Stimulated activated CD4-positive, alpha-beta T cell treated with anti-CD3 and anti-CD28 coated beads, Interleukin-2, amount 100 ng/mL, for 24 hours (primary cell): ENCODE measurements at regions not wholly inside any gene's neighbourhood (a gene's known extent, or its start where the extent isn't known, plus 50 kb on each side); places are given as distances from the start of the nearest gene placed in this dataset.
A peak's percentile ranks its signal among the peaks of the same experiment; 100 is the strongest.

Experiments used
- DNase-seq, 2 donors: peaks; one replicate each; pipeline ENCODE4 v3.0.0-alpha.2; 2020

DNA sequence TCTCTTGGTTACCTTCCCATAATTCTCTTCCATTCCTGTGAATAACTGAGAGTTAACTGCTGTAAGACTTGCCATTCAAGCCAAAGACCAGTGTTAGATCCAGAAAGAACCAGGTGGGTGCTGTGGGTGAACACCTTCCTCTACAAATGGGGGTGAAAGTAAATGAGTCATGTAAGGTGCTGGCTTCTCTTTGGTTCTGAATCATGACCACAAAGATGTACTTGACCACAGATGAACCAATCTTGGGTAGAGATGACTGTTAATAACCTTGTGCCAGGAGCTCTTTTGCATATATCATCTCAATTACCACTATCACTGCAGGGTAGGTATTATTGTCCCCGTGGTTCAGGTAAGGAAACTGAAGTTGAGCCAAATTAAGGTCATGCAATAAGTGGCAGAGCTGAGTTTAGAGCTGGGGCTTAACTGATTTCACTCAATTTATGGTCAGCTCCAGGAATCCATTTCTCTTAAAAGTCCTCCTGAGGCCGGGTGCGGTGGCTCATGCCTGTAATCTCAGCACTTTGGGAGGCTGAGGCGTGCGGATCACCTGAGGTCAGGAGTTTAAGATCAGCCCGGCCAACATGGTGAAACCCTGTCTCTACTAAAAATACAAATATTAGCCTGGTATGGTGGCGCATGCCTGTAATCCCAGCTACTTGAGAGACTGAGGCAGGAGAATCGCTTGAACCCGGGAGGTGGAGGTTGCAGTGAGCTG, 244.9 kb upstream of the CXCR4 start:
- DNase-seq: peak in 1 of 2 donors; percentile 22

DNA sequence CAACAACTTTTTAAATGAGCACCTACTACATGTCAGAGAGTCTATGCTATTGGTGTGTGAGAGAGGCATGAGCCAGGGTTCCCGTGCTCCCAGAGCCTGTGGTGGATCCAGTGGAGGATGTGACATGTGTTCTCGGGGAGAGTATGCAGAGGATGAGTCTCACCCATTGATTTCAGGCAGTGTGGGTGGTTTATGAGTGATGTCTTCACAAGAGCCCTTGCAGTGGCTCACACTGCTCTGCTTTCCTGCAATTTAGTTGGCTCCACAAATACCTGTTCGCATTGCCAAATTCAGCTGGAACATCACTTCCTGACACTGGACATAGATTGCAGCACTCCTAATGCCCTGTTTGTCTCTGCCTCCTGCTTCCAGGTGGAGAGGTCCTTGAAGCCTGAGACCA, 243.6 kb upstream of the CXCR4 start:
- peak in 1 of 2 donors; percentile 17 for DNase-seq

DNA sequence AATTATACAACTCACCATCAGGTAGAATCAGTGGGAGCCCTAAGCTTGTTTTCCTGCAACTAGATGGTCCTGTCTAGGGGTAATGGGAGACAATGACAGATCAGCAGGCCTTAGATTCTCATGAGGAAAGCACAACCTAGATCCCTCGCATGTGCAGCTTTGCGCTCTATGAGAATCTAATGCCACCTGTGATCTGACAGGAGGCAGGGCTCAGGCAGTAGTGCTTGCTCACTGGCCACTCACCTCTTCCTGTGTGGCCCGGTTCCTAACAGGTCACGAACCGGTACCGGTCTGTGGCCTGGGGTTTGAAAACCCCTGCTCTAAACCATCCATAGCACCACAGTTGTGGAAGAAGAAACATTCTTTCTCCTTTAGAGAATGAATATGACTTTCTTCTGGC, 242.8 kb upstream of the CXCR4 start:
- DNase-seq: no peak

DNA sequence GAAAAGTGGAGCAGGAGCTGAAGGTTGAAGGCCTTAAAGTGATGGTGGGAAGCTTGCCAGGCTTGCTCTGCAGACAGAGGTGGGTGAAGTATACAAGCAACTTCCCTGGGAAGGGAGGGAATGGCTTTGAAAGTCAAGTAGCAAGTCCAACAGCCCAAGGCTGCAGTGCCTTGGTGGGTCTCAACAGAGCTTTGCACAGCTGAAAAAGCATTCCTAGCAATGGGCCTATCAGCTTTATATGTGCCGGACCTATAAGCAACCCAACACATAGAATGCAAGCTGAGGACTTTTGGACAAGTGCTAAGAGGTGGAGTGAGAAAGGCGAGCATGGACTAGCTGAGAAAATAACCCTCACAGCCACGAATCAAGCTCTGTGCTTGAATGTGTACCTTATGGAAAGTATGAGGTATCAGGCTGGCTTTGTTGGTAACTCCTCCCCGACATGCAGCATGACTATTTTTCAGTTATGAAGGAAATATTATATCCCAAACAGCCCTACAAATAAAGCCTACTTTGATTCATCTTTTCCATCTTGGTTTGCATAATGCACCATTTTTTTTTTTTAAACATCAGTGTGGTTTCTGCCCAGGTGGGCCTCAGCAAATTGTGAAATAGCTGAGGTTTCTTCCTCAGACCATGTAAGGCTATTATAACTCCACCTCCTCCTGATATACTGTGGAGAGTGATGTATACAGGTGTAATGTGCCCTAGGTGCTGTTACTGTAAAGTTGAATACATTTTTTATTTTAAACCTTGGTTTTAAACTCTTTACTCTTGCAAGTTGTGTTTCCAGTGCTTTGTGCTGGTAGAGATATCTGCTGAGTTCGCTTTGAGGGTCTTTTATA, 241.4 kb upstream of the CXCR4 start:
- no peak for DNase-seq

DNA sequence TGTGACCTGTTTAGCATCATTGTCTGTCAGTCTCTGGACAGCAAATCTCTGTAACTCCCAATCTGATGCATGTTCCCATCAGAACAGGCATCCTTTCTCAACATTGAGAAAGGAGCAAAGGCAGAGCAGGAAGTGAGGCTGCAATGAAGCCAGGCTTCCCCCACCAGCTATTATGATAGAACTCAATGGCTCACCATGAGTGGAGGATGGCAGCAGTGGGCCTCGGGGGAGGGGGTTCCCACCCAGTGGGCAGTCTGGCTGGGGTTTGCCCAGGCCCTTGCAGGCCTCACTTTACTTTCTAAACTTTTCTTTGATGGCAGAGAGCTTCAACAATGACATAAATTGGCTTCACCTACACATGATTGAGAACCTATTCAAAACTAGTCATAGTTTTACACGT, 240.6 kb upstream of the CXCR4 start:
- DNase-seq: no peak

DNA sequence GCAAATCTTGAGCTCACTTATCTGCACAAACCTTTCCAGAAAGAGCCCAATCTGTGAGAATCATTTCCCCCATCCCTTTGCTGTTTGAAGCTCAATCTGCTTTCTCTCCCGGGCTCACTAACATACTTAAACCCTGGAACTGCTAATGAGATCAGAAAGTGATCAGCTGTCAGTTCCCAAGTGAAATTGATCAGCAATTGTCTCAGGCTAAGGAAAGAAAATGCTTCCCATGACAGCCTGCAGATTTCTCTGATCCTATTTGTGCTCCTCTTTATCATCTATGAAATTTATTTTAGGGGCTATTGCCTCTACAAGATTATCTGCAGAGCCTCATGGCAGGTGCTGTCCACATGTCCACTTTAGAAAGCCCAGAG, 239.0 kb upstream of the CXCR4 start:
- no peak for DNase-seq

DNA sequence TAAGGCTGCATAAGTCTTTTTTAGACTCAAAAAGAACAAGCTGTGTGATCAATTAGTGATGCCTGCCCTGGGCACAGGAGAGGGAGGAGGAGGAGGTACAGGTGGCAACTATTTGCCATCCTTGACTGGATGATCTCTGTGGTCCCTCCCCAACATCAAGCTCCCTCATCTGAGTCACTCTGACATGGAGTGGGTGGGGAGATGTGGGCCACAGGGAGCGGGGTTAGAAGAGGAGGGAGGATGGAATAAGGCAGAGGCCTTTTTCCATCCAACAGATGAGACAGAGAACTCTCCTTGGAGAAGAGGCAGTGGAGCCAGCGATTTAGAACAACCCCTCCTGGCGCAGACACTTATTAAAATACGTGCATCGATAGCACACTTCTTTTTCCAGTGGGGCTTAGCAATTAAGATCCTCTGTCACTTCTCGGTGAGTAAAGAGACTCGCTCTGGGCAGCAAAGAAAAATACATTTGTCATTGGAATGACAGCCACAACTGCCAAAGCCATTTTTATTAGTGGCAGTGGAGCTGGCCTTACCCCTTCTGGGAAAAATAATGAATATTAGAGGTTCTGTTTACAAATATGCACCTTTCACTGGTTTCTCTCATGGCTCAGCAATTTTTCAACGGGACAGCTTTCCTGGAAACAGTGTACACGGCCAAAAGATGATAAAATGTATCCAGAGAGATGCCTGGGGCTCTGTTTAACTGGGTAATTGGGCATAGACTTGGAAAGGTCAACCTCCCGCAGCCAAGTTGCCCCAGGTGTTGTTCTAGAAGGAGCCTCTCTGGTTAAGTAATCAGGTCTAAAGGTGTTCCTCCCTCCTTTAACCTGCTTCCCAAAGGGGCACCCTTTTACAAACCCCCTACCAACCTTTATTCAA, 238.4 kb upstream of the CXCR4 start:
- DNase-seq: no peak

DNA sequence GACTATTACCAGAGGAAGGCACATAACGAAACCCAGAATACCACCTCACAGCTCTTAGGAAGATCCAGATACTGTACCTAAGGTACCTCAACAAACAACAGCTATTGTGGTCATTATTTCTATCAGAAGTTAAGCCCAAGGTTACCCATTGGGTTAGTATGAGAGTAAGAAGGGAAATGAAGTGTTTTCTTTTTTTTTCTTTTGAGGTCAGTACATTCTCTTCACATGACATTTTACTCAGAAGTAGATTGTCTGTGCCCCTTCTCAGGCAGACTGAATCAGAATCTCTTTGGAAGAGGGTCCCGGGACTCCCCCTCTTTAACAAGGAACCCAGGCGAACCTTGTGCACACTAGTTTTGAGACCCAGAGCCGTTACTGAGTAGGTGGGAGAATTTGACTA, 233.7 kb upstream of the CXCR4 start:
- DNase-seq: no peak

DNA sequence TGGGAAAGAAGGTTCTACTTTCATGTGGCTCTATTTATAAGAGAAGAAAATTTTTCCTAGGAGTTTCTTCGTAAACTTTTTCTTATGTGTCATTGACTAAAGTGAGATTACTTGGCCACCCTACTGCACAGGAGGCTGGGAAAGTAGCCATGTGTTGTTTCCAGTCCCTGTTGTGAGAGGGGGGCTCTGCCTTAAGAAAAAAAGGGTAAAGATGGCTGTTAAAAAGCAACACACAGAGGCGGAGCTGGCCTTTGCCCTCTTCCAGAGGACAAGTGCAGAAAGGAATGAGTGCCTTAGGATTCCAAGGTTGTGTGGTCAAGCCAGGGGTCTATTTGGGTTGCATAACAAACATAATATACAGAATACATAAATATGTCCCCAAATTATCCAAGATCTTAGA, 230.0 kb upstream of the CXCR4 start:
- no peak for DNase-seq

DNA sequence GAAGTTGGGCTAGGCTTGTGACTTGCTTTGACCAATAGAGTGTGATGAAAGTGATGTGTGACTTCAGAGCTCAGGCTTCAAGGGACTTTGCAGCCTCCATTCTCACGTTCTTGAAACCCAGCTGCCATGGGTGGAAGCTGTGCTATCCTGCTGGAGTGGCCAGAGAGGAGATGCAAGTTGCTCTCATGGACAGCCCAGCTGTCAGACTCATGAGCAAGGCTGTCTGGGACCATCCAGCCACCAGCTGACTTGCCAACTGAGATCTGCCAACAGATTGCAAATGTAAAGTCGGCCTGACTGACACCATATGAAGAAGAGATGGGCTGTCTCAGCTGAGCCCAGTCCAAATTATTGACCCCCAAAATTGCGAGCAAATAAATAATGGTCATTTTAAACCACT, 226.4 kb upstream of the CXCR4 start:
- no peak for DNase-seq

DNA sequence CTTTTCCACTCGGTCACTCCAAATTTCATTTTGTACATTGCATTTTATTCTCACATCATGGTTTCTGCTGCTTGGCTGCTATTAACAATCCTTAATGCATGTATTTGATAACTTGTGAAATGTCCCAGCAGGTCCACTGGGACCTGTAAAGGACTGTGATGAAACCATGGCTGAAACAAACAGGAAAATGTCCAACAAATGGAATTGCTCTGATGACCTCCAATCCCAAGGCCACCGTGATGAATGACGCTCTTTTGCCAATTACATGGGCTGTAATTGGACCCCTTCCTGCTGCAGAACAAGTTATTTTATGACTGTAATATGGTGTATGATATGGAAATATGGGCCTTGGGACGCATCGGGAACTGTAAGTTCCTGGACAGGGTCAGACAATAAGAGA, 224.2 kb upstream of the CXCR4 start:
- DNase-seq: no peak

DNA sequence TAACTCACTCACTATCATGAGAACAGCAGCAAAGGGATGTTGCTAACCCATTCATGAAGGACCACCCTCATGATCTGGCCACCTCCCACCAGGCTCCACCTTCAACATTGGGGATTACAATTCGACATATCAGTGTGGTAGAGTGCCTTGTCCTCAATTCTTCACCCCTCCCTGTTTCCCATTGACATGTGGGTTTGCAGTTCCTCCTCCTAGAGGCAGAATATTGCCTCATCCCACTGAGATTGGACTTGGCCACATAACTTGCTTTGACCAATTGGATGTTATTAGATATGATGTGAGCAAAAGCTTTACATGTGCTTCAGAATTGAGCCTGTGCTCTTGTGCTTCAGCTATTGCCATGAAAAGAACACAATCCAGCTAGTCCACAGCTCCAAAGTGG, 217.0 kb upstream of the CXCR4 start:
- DNase-seq: no peak

DNA sequence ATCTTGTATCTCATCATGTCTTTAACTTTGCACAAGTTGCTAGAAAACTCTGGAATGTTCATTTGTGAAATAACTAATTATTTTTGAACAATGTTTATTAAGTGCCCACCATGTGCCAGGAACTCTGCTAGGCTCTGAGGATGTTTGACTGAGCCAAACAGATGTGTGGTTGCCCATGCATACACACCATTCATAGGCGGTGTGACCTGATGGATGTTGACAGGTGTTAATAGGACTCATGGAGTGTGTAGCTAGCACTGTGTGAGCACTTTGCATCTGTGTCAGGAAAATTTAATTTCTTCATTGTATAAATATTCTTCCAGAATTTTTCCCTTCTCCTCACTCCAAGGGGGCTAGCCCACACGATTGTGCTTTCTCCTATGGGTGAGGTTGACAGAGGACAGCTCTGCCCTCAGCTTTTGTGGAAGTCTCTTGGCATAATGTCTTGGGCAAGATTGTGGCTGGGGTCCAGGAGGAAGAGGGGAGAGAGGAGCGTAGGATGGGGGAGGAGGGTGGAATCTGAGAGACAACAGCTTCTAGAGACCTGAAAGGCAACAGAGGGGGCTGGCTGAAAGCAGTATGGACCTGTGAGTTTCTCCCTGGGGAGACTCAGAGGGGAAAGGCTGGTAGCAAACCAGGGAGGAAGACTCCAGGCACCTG, 214.6 kb upstream of the CXCR4 start:
- DNase-seq: no peak

DNA sequence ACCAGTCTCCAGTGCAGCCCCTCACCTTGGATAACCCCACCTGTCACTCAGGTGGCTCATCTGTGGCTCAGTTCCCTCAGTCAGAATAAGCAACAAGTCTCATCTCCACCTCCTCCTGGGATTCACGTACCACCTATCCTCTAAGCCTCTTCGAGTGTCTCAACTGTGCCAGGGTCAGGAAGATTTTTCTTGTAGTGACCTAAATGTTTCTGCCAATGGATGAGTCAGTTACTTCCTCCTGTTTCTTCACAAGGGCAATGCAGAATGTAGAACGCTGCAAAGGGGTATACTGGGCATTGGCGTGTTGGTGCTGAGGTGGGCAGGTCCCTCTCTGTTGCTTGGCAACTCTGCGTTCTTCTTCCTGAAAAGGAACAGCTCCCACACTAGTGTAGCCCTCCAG, 213.3 kb upstream of the CXCR4 start:
- no peak for DNase-seq

DNA sequence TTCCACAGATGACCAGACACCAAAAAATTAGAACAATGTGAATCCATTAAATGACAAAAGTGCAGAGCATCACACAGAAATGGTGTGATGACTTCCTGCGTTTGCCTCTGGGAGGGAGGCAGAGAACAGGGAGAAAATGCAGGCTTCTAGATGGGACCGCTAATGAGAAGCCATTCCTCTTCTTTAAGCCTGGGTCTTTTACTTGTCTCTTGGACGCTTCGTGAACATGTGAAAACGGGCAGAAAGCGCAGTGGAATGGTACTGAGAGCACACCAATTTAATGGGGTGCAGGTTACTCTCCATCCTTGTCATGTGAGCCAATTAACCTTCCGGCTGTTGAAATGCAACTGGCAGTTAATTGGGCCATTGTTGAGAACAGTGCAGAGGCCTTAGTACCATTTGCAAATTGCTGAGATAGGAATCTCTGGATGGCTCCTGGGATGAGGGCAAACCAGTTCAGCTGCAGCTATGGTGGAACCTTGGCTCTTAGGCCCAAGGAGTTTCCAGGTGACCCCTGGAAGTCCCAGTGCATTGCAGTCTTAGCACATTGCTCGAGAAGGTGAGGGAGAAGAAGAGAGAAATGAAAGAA, 210.4 kb upstream of the CXCR4 start:
- DNase-seq: no peak

DNA sequence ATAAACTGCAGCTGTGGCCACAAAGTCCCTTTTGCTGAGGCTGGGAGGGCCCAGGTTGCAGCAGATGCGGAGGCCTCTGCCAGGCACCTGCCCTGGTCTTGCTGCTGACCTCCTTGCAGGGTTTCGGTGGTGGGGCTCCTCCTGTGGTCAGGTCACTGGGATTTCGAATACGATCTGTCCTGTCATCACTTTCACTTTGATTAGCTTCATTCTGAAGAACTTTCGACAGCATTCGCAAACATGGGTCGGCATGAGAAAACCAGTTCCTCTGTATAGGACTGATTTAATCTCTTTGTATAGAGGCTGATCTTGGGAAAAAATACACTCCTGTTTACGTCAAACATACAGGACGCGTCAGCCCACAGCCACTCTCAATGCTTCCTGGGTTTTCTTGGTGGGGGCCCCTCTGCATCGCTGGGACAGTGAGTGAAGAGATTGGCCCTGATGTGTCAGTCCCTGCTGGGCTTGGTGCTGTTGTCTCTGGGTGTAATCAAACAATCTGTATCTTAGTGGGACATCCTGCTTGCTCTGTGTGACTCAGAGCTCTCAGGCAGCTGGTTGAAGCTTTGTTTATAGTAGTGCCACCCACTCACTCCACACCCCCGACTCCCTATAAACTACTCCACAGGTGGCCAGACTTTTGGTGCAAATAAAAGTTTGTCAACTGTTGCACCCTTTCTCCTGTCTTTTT, 209.4 kb upstream of the CXCR4 start:
- peak; percentile 74 to 77 for DNase-seq

DNA sequence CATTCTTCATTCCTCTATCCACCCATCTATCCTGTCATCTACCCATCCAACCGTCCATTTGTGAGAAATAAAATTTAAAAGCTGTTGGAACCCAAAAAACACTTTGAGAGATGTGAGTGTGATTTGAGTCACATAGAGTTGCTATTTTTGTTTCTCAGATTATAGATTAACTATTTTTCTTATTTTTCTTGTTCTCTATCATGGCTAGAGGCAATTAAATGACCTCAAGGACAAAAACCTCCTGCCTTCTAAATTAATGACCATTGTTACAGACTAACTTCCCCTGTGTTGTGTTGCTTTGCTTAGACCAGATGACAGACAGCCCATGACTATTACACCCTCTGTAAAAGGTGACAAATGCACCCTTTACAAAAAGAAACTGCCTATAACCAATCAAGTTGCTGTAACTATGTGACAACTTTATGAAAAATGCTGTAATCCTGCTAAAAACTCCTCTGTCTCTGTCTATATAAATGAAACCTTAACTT, 207.9 kb upstream of the CXCR4 start:
- no peak for DNase-seq

DNA sequence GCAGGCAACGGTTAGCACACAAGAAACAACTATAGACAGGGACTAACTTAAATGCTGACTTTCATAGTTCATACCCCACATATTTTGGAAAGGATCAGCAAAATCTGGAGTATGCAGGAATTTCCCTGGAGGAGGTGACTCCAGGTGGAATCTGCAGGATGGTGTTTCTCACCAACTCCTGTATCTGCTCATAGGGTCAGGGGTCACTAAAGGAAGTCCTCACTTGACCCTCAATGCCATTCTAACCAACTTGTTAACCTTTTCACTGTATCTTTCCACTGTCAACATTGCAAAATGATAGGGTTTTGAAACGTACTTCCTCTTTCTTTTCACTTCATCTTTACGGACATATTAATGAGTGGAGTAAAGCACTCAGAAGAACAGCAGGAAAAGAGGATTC, 207.0 kb upstream of the CXCR4 start:
- no peak for DNase-seq

DNA sequence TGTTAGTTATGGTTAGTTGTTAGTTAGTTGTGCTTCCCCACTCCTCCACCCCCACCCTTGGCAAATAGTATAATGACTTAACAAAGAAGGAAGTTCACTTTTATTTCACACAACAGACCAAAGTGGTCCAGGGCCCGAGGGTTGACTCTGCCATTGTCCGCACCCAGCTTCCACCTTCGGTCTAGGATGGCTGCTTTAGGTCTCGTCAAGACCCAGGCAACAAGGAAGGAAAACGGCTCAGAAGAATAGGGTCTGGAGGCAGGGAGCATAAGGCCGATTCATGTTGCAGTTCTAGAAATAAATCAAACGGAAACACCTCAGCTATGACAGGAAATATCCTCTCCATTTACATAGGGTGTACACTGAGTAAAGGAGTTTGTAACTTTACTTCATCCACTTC, 206.0 kb upstream of the CXCR4 start:
- DNase-seq: no peak

DNA sequence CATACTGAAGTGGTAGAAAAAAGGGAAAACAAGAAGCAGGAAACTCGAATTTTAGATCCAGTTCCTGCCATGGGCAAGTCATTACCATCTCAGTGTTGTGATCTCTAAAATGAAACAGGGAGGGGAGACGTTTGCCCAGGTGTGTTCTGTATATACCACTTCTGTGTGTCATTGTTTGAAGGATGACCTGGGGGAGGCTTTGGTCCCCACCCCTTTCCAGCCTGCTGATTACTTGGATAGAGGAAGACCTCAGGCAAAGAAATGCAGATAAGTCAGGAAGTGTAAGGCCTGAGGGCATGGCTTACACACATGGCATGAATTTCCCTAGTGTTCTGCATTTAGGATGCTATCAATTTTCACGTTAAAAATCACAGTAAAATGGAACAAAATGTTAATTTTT, 205.2 kb upstream of the CXCR4 start:
- no peak for DNase-seq

DNA sequence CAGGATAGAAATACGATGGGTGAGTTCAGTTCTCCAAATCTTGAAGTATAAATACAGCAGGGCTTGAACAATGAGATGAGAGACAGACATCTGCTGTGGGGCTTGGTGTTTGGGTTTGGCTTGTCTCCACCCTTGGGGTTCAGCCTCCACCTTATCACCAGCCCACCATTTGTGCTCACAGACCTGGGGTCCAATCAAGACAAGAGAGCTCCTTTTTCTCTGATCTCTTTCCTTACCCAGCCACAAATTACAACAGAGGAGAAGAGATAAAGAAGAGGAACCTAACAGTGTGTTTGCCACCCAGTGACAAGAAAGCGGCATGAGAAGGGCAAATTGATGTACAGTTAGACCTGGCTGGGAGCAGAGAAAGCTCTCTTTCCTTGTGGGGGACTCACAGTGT, 204.5 kb upstream of the CXCR4 start:
- no peak for DNase-seq

DNA sequence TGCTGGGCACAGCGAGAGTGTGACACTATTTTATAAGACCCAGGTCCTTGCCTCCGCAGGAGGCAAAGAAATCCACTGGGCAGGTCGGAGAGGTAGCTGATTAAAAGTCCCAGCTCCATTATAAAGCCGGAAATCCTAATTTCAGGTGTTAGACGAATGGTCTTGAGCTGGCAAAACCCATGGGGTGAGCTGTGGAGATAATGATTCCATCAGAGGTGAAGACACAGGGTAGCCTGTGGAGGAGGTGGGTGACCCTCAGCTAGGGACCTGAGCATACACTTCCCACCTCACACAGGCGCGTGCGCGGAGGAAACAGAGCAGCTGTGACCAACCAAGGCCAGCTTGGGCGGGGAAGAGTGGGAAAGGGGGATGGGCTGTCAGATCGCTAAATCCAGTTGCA, 201.7 kb upstream of the CXCR4 start:
- DNase-seq: no peak
